HL-60 (cell line): ENCODE measurements at regions not wholly inside any gene's neighbourhood (a gene's known extent, or its start where the extent isn't known, plus 50 kb on each side); places are given as distances from the start of the nearest gene placed in this dataset.

ENCODE experiments used
- DNase-seq, 2 experiments: peaks; one replicate each; pipeline ENCODE4 v3.0.0-alpha.2; 2010 to 2020; ENCODE audit warnings: low read depth in 1 of 2, low spot score in 1 of 2
- H3K27ac ChIP-seq: fragments of 250-450 bp; sonication (Bioruptor Pico); replicated peaks from 2 replicates; pipeline ENCODE4 v1.5.1; 2020; ENCODE audit warnings: mild to moderate bottlenecking, moderate library complexity
- H3K27me3 ChIP-seq: fragments of 250-450 bp; sonication (Bioruptor Pico); 2 replicates; pipeline ENCODE4 v1.5.1; 2021; ENCODE audit warnings: mild to moderate bottlenecking, moderate library complexity; ENCODE audit not compliant: insufficient read depth, poor library complexity, severe bottlenecking
- H3K4me3 ChIP-seq: replicated peaks from 2 replicates; pipeline ENCODE4 v1.5.1; 2011; ENCODE audit warnings: mild to moderate bottlenecking, control low read depth, low read length; ENCODE audit not compliant: insufficient read depth
- GABPA ChIP-seq: IDR thresholded peaks from 2 replicates; pipeline ENCODE4 v1.6.1; 2012; ENCODE audit warnings: low read depth
- POLR2AphosphoS5 ChIP-seq: IDR thresholded peaks from 2 replicates; pipeline ENCODE4 v1.6.1; 2012; ENCODE audit warnings: low read depth
- SPI1 ChIP-seq: IDR thresholded peaks from 2 replicates; pipeline ENCODE4 v1.6.1; 2012; ENCODE audit warnings: low read depth, mild to moderate bottlenecking, borderline replicate concordance
- TF ChIP-seq, protein P1 (sequence below): IDR thresholded peaks from one replicate; pipeline ENCODE4 v1.5.1; 2011; ENCODE audit warnings: low read length, control low read depth, inconsistent platforms; ENCODE audit not compliant: insufficient read depth
- TF ChIP-seq, protein P2 (sequence below): IDR thresholded peaks from 2 replicates; pipeline ENCODE4 v1.6.1; 2012; ENCODE audit warnings: low read depth; ENCODE audit not compliant: insufficient replicate concordance

DNA sequence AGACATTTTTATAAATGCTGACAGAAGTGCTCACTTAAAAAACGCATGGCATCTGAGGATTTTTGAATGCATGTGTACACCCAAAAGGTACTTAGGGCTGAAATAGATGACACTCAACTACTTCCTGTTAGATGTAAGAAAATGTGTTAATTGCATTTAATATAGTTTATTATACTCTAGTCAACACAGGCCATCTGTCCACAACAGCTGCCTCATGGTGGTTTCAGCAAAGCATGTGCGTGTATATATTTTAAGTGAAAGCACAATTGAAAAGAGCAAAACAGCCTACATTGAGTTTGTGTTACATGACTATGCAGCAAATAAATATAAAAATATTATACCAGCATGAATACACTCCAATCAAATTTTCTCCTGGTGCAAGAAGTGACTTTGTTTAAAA lies 1233.0 kb upstream of the EYS start:
- DNase-seq = no peak
- no peak overlapping the region for H3K4me3 ChIP-seq
- no peaks in the 10 kb centered on the region for H3K27me3 ChIP-seq
- no peak overlapping the region for H3K27ac ChIP-seq
- TF ChIP-seq SPI1 = no peak
- TF ChIP-seq POLR2AphosphoS5 = no peak
- no peak for TF ChIP-seq GABPA
- TF ChIP-seq, protein P1, sequence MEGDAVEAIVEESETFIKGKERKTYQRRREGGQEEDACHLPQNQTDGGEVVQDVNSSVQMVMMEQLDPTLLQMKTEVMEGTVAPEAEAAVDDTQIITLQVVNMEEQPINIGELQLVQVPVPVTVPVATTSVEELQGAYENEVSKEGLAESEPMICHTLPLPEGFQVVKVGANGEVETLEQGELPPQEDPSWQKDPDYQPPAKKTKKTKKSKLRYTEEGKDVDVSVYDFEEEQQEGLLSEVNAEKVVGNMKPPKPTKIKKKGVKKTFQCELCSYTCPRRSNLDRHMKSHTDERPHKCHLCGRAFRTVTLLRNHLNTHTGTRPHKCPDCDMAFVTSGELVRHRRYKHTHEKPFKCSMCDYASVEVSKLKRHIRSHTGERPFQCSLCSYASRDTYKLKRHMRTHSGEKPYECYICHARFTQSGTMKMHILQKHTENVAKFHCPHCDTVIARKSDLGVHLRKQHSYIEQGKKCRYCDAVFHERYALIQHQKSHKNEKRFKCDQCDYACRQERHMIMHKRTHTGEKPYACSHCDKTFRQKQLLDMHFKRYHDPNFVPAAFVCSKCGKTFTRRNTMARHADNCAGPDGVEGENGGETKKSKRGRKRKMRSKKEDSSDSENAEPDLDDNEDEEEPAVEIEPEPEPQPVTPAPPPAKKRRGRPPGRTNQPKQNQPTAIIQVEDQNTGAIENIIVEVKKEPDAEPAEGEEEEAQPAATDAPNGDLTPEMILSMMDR = no peak
- TF ChIP-seq, protein P2, sequence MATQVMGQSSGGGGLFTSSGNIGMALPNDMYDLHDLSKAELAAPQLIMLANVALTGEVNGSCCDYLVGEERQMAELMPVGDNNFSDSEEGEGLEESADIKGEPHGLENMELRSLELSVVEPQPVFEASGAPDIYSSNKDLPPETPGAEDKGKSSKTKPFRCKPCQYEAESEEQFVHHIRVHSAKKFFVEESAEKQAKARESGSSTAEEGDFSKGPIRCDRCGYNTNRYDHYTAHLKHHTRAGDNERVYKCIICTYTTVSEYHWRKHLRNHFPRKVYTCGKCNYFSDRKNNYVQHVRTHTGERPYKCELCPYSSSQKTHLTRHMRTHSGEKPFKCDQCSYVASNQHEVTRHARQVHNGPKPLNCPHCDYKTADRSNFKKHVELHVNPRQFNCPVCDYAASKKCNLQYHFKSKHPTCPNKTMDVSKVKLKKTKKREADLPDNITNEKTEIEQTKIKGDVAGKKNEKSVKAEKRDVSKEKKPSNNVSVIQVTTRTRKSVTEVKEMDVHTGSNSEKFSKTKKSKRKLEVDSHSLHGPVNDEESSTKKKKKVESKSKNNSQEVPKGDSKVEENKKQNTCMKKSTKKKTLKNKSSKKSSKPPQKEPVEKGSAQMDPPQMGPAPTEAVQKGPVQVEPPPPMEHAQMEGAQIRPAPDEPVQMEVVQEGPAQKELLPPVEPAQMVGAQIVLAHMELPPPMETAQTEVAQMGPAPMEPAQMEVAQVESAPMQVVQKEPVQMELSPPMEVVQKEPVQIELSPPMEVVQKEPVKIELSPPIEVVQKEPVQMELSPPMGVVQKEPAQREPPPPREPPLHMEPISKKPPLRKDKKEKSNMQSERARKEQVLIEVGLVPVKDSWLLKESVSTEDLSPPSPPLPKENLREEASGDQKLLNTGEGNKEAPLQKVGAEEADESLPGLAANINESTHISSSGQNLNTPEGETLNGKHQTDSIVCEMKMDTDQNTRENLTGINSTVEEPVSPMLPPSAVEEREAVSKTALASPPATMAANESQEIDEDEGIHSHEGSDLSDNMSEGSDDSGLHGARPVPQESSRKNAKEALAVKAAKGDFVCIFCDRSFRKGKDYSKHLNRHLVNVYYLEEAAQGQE = no peak

DNA sequence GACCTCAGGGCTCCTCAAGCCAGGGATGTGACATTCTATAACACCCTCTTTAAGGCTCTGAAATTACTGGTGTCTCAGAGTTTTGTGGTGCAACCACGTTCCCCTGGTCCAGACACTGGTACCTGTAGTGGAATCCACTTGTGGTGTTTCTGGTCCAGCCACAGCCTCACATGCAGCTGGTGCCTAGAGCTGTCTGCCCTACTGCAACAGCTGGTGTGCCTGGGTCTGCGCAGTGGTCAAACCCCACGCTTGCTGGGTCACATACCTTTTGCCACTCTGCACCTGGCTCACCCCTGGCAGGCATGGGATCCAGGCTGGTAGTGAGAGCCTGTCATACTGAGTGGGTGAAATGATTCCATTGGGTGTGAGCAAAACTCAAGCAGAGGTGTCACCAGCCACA lies 1230.2 kb upstream of the EYS start:
- TF ChIP-seq, protein P1 = no peak
- TF ChIP-seq GABPA (no peak), POLR2AphosphoS5 (no peak), SPI1 (no peak)
- TF ChIP-seq, protein P2 = no peak
- Histone ChIP-seq H3K27me3 (no peaks in the 10 kb centered on the region), H3K4me3 (no peak overlapping the region), H3K27ac (no peak overlapping the region)
- no peak for DNase-seq

DNA sequence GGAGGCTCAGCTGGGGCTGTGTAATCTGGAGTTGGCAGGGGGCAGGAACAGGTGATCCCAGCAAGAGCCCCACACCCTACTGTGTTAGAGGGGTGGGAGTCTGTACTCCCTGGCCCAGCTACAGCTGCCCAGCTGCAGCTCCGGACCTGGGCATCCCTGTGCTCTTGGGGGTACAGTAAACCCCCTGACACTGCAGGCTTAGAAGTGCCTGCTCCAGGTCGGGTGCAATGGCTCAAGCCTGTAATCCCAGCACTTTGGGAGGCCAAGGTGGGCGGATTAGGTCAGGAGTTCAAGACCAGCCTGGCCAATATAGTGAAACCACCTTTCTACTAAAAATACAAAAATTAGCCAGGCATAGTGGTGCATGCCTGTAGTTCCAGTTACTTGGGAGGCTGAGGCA lies 1228.6 kb upstream of the EYS start:
- Histone ChIP-seq H3K27ac (no peak overlapping the region), H3K27me3 (no peaks in the 10 kb centered on the region), H3K4me3 (no peak overlapping the region)
- DNase-seq = no peak
- TF ChIP-seq SPI1 (no peak), POLR2AphosphoS5 (no peak), GABPA (no peak)
- TF ChIP-seq, protein P1 = no peak
- TF ChIP-seq, protein P2 = no peak
